DOHH2 (cell line): ENCODE measurements at regions not wholly inside any gene's neighbourhood (a gene's known extent, or its start where the extent isn't known, plus 50 kb on each side); places are given as distances from the start of the nearest gene placed in this dataset.

Experiments used
- CTCF ChIP-seq: fragments of 200-600 bp; sonication (generic); IDR thresholded peaks from one replicate; pipeline ENCODE4 v1.5.1; 2014; ENCODE audit warnings: antibody characterized with exemption, mild to moderate bottlenecking, low read depth, low read length; ENCODE audit not compliant: poor library complexity, severe bottlenecking
- EZH2phosphoT487 ChIP-seq: fragments of 200-600 bp; sonication (generic); IDR thresholded peaks from 2 replicates; pipeline ENCODE4 v1.6.1; 2017; ENCODE audit warnings: borderline replicate concordance, mild to moderate bottlenecking, antibody characterized with exemption, low read length, moderate library complexity, mixed read lengths

GRCh38 chr9:106677830-106678229 lies 185.1 kb upstream of the ZNF462 start:
- no peak for TF ChIP-seq CTCF
- TF ChIP-seq EZH2phosphoT487: no peak
